ENCODE measurements at regions not wholly inside any gene's neighbourhood (a gene's known extent, or its start where the extent isn't known, plus 50 kb on each side); places are given as distances from the start of the nearest gene placed in this dataset.

DNA sequence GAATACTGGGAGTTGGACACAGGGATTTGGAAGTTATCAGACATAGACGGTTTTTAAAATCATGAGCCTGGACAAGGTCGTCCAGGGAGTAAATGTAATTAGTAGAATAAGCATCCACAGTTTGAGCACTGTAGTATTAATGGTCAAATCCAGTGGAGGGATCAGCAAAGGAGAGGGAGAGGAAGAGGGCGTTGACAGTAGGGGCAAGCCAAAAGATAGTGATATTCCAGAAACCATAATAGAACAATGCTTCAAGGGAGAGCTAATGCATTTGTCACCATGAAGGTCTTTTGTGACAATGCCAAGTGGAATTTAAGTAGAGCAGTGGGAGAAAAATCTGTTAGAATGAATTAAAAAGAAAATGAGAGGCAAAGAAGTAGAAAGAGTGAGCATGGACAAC, 68.9 kb upstream of the SLC5A12 start:
- intact Hi-C loops (cut with micrococcal nuclease; ENCODE audit: unreplicated experiment) = no loop called here
- DNase-seq (ENCODE audit: low read depth, low spot score) (no peak), FAIRE-seq (no peak), ATAC-seq (no peak)
- Histone ChIP-seq H4K20me1 (ENCODE audit: control insufficient read depth, insufficient read depth) (no peaks in the 10 kb centered on the region), H3K4me3 (no peak overlapping the region), H3K36me3 (ENCODE audit: control insufficient read depth in 2 of 2, insufficient read depth in 2 of 2, low read length in 1 of 2) (no peaks in the 10 kb centered on the region), H3K9me3 (replicated peaks; ENCODE audit: control insufficient read depth, insufficient read depth, low read length) (no peaks in the 10 kb centered on the region), H3K4me1 (ENCODE audit: control insufficient read depth, insufficient read depth, low read length) (no peaks in the 10 kb centered on the region), H3K27me3 (replicated peaks in 1 of 2; ENCODE audit: control insufficient read depth in 2 of 2, insufficient read depth in 2 of 2, low read length in 1 of 2) (no peaks in the 10 kb centered on the region), H3K79me2 (ENCODE audit: control insufficient read depth, insufficient read depth, low read length) (no peaks in the 10 kb centered on the region), H2AFZ (ENCODE audit: control insufficient read depth, low read depth, low read length) (no peak overlapping the region), H3K4me2 (ENCODE audit: control insufficient read depth, insufficient read depth) (no peak overlapping the region), H3K9ac (ENCODE audit: control insufficient read depth, insufficient read depth, low read length) (no peak overlapping the region), H3K27ac (ENCODE audit: control insufficient read depth, insufficient read depth) (no peak overlapping the region)
- POLR2A ChIA-PET = no interaction called here
- in situ Hi-C loops (cut with MboI) = no loop called here
- BruUV-seq (replicated peaks) = no TSS peak
- SMC1A ChIA-PET (ENCODE audit: uncharacterized antibody, unreplicated experiment) = interaction anchor here (0.6 kb wide), 1 partner anchor 32 kb away, joined by 3 read pairs; no protein-coding TSS in a partner anchor
- CTCF ChIA-PET = no interaction called here
- 2% methylated on average over 3 of the region's 3 CpGs for WGBS (ENCODE audit: insufficient coverage, insufficient replicate concordance, low lambda C conversion rate, missing lambda C conversion rate)
- RAD21 ChIA-PET (ENCODE audit: unreplicated experiment) = interaction anchor here (0.5 kb wide), 1 partner anchor 31 kb away, joined by 3 read pairs; no protein-coding TSS in a partner anchor
- no peak for TF ChIP-seq MEF2B (IDR thresholded peaks at IDR 0.05; ENCODE audit: partially characterized antibody, poor library complexity, severe bottlenecking)
- TF ChIP-seq HDAC2 (IDR thresholded peaks at IDR 0.05) = no peak
- TF ChIP-seq NFYB (IDR thresholded peaks at IDR 0.05; ENCODE audit: insufficient read depth, low read depth, low read length) = no peak
- no peak for TF ChIP-seq POU2F2 (IDR thresholded peaks at IDR 0.05; ENCODE audit: borderline replicate concordance, low read depth, low read length)
- no peak for TF ChIP-seq STAT1 (conservative IDR thresholded peaks at IDR 0.05)
- TF ChIP-seq STAT3 (IDR thresholded peaks at IDR 0.05; ENCODE audit: low read depth, low read length) = no peak
- no peak for TF ChIP-seq TCF3 (IDR thresholded peaks at IDR 0.05; ENCODE audit: borderline replicate concordance, insufficient read depth, low read depth, low read length)
- TF ChIP-seq NBN (IDR thresholded peaks at IDR 0.05) = no peak
- TF ChIP-seq SREBF2 (IDR thresholded peaks at IDR 0.05; ENCODE audit: low read length) = no peak
- TF ChIP-seq, protein P1, sequence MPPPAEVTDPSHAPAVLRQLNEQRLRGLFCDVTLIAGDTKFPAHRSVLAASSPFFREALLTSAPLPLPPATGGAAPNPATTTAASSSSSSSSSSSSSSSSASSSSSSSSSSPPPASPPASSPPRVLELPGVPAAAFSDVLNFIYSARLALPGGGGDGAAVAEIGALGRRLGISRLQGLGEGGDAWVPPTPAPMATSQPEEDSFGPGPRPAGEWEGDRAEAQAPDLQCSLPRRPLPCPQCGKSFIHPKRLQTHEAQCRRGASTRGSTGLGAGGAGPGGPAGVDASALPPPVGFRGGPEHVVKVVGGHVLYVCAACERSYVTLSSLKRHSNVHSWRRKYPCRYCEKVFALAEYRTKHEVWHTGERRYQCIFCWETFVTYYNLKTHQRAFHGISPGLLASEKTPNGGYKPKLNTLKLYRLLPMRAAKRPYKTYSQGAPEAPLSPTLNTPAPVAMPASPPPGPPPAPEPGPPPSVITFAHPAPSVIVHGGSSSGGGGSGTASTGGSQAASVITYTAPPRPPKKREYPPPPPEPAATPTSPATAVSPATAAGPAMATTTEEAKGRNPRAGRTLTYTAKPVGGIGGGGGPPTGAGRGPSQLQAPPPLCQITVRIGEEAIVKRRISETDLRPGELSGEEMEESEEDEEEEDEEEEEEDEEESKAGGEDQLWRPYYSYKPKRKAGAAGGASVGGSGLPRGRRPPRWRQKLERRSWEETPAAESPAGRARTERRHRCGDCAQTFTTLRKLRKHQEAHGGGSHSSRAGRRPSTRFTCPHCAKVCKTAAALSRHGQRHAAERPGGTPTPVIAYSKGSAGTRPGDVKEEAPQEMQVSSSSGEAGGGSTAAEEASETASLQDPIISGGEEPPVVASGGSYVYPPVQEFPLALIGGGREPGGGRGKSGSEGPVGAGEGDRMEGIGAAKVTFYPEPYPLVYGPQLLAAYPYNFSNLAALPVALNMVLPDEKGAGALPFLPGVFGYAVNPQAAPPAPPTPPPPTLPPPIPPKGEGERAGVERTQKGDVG (CRISPR knock-in tag; IDR thresholded peaks at IDR 0.05) = no peak
- no peak for TF ChIP-seq KDM1A (IDR thresholded peaks at IDR 0.05; ENCODE audit: borderline replicate concordance)
- no peak for TF ChIP-seq MTA2 (IDR thresholded peaks at IDR 0.05; ENCODE audit: low read depth)
- TF ChIP-seq, protein P2, sequence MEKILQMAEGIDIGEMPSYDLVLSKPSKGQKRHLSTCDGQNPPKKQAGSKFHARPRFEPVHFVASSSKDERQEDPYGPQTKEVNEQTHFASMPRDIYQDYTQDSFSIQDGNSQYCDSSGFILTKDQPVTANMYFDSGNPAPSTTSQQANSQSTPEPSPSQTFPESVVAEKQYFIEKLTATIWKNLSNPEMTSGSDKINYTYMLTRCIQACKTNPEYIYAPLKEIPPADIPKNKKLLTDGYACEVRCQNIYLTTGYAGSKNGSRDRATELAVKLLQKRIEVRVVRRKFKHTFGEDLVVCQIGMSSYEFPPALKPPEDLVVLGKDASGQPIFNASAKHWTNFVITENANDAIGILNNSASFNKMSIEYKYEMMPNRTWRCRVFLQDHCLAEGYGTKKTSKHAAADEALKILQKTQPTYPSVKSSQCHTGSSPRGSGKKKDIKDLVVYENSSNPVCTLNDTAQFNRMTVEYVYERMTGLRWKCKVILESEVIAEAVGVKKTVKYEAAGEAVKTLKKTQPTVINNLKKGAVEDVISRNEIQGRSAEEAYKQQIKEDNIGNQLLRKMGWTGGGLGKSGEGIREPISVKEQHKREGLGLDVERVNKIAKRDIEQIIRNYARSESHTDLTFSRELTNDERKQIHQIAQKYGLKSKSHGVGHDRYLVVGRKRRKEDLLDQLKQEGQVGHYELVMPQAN (conservative IDR thresholded peaks at IDR 0.05) = no peak
- no peak for TF ChIP-seq FOS (IDR thresholded peaks at IDR 0.05; ENCODE audit: borderline replicate concordance, extremely low read depth, insufficient read length)

Data from GM12878 (cell line).